OCI-LY7 (cell line): ENCODE measurements at regions not wholly inside any gene's neighbourhood (a gene's known extent, or its start where the extent isn't known, plus 50 kb on each side); places are given as distances from the start of the nearest gene placed in this dataset.

ENCODE experiments used
- BruUV-seq: library from RNA; stranded (reverse); fragments of 400-500 nt; replicated peaks from 2 replicates; lab custom pipeline; 2021; lab: Mats Ljungman, UMichigan
- CTCF ChIA-PET: fragments of 300-600 bp; sonication (Branson Sonifier 250); formaldehyde crosslinking; loops from one replicate; lab custom pipeline; 2022; ENCODE audit warnings: antibody characterized with exemption; ENCODE audit not compliant: unreplicated experiment; lab: Charles Lee
- POLR2A ChIA-PET: fragments of 300-600 bp; sonication (Branson Sonifier 250); formaldehyde crosslinking; loops from one replicate; lab custom pipeline; 2022; ENCODE audit warnings: antibody characterized with exemption; lab: Charles Lee
- DNase-seq: peaks from one replicate; pipeline ENCODE4 v3.0.0-alpha.2; 2015; ENCODE audit warnings: low spot score
- H2AFZ ChIP-seq: fragments of 200-600 bp; sonication (generic), shearing (Covaris generic); 2 replicates; pipeline ENCODE4 v1.6.1; 2014; ENCODE audit warnings: mild to moderate bottlenecking, antibody characterized with exemption, low read length, moderate library complexity
- H3K27ac ChIP-seq: fragments of 200-600 bp; sonication (generic); 2 replicates; pipeline ENCODE4 v1.5.1; 2014; ENCODE audit warnings: mixed run types, low read depth, mild to moderate bottlenecking, moderate library complexity, low read length, inconsistent platforms; ENCODE audit not compliant: poor library complexity, severe bottlenecking
- H3K36me3 ChIP-seq: fragments of 200-600 bp; sonication (generic); 2 replicates; pipeline ENCODE4 v1.6.1; 2014; ENCODE audit warnings: mild to moderate bottlenecking, antibody characterized with exemption, low read length, moderate library complexity, mixed read lengths; ENCODE audit not compliant: insufficient read depth
- H3K4me1 ChIP-seq: fragments of 200-600 bp; sonication (generic); 2 replicates; pipeline ENCODE4 v1.5.1; 2014; ENCODE audit warnings: mild to moderate bottlenecking, low read length; ENCODE audit not compliant: insufficient read depth, poor library complexity, severe bottlenecking
- H3K4me2 ChIP-seq: fragments of 200-600 bp; sonication (generic); 2 replicates; pipeline ENCODE4 v1.6.1; 2014; ENCODE audit warnings: mild to moderate bottlenecking, low read length
- H3K4me3 ChIP-seq: fragments of 200-600 bp; sonication (generic); 2 replicates; pipeline ENCODE4 v1.5.1; 2014; ENCODE audit warnings: mild to moderate bottlenecking, low read depth, low read length; ENCODE audit not compliant: poor library complexity, severe bottlenecking
- H3K79me2 ChIP-seq: fragments of 200-600 bp; sonication (generic); 2 replicates; pipeline ENCODE4 v1.6.1; 2016; ENCODE audit warnings: low read depth, mild to moderate bottlenecking, low read length, moderate library complexity, mixed read lengths; ENCODE audit not compliant: insufficient read depth
- H3K9me2 ChIP-seq: fragments of 200-600 bp; sonication (generic); 2 replicates; pipeline ENCODE4 v1.6.1; 2016; ENCODE audit warnings: mild to moderate bottlenecking, low read length, mixed read lengths; ENCODE audit not compliant: insufficient read depth
- H3K9me3 ChIP-seq: fragments of 200-600 bp; sonication (generic); 2 replicates; pipeline ENCODE4 v1.6.1; 2014; ENCODE audit warnings: mild to moderate bottlenecking, mixed run types, low read length, mixed read lengths
- H4K20me1 ChIP-seq: fragments of 200-600 bp; sonication (generic); 2 replicates; pipeline ENCODE4 v1.6.1; 2014; ENCODE audit warnings: mild to moderate bottlenecking, antibody characterized with exemption, low read length, moderate library complexity, mixed read lengths; ENCODE audit not compliant: insufficient read depth
- EZH2phosphoT487 ChIP-seq: fragments of 200-600 bp; sonication (generic); IDR thresholded peaks from 2 replicates; pipeline ENCODE4 v1.6.1; 2018; ENCODE audit warnings: low read depth, borderline replicate concordance, mild to moderate bottlenecking, mixed run types, antibody characterized with exemption, low read length, moderate library complexity, mixed read lengths
- intact Hi-C: fragments of 100-400 bp; cut with micrococcal nuclease; formaldehyde crosslinking; loops from one replicate; pipeline ENCODE4 v1.10.0; 2022; ENCODE audit not compliant: unreplicated experiment
- TF ChIP-seq, protein P1 (sequence below): fragments of 200-600 bp; sonication (generic); conservative IDR thresholded peaks from 2 replicates; pipeline ENCODE4 v1.5.1; 2014; ENCODE audit warnings: mild to moderate bottlenecking, antibody characterized with exemption, low read length, moderate library complexity, mixed read lengths

DNA sequence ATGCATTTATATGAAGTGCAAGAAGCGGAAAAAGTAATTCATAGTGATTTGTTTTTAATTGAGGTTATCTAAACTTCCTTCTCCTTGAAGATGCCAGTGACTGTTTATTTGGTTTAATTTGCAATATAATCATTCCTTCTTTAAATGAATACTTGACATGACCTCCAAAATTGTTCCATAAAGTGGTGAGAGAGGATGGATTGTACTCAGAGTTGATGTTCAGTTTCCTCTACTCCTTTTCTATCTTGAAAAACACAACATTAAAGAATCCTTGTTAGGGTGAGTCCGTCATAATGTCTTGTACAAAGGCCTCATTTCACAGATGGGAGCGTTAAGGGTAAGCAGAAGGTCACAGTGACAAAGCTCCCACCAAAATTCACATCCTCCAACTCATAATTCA, 756.1 kb upstream of the KLHL29 start:
- Histone ChIP-seq H3K27ac (no peak overlapping the region), H3K4me3 (no peak overlapping the region), H2AFZ (no peak overlapping the region), H3K9me2 (no peaks in the 10 kb centered on the region), H4K20me1 (no peaks in the 10 kb centered on the region), H3K4me2 (no peak overlapping the region), H3K36me3 (no peaks in the 10 kb centered on the region), H3K9me3 (no peaks in the 10 kb centered on the region), H3K4me1 (no peaks in the 10 kb centered on the region), H3K79me2 (no peaks in the 10 kb centered on the region)
- CTCF ChIA-PET, result no interaction called here
- DNase-seq, result no peak
- POLR2A ChIA-PET, result no interaction called here
- BruUV-seq, result no TSS peak
- TF ChIP-seq, protein P1, sequence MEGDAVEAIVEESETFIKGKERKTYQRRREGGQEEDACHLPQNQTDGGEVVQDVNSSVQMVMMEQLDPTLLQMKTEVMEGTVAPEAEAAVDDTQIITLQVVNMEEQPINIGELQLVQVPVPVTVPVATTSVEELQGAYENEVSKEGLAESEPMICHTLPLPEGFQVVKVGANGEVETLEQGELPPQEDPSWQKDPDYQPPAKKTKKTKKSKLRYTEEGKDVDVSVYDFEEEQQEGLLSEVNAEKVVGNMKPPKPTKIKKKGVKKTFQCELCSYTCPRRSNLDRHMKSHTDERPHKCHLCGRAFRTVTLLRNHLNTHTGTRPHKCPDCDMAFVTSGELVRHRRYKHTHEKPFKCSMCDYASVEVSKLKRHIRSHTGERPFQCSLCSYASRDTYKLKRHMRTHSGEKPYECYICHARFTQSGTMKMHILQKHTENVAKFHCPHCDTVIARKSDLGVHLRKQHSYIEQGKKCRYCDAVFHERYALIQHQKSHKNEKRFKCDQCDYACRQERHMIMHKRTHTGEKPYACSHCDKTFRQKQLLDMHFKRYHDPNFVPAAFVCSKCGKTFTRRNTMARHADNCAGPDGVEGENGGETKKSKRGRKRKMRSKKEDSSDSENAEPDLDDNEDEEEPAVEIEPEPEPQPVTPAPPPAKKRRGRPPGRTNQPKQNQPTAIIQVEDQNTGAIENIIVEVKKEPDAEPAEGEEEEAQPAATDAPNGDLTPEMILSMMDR, result no peak
- no peak for TF ChIP-seq EZH2phosphoT487
- intact Hi-C loops, result no loop called here

DNA sequence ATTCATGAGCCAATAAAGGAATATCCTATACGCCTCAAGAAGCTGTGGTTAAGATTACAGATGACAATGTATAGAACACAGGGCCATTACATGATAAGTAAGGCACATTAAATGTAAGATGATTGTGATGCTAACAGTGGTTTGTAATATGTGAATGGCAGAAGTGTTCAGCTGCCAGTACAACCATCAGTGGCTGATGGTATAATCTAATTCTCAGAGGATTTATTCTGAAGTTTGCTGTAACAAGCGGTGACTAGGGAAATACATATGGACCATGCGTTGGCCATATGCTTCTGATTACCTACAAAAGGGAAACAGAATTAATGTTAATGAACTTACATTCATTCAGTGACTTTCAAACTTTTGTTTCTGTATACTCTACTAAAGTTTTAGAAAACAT, 750.8 kb upstream of the KLHL29 start:
- ChIA-PET CTCF (no interaction called here), POLR2A (no interaction called here)
- intact Hi-C loops, result no loop called here
- Histone ChIP-seq H3K9me3 (no peaks in the 10 kb centered on the region), H4K20me1 (no peaks in the 10 kb centered on the region), H3K79me2 (no peaks in the 10 kb centered on the region), H3K36me3 (no peaks in the 10 kb centered on the region), H3K9me2 (no peaks in the 10 kb centered on the region), H3K4me3 (no peak overlapping the region), H3K4me1 (no peaks in the 10 kb centered on the region), H3K4me2 (no peak overlapping the region), H2AFZ (no peak overlapping the region), H3K27ac (no peak overlapping the region)
- TF ChIP-seq EZH2phosphoT487, result no peak
- TF ChIP-seq, protein P1, result no peak
- DNase-seq, result no peak
- BruUV-seq, result no TSS peak

DNA sequence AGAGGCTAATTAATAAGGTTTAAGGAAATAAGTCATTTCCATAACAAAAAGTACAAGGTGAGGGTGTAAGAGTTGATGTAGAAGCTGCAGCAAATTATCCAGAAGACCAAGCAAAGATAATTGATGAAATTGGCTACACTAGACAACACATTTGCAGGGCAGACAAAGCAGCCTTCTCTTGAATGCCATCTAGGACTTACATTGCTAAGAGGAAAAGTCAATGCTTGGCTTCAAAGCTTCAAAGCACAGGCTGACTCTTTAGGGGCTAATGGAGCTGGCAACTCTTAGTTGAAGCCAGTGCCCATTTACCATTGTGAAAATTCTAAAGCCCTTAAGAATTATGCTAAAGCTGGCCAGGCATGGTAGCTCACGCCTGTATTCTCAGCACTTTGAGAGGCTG, 728.6 kb upstream of the KLHL29 start:
- no peaks in the 10 kb centered on the region for H3K9me3 ChIP-seq
- no peak overlapping the region for H3K27ac ChIP-seq
- ChIA-PET CTCF (no interaction called here), POLR2A (interaction anchor here (0.6 to 1.0 kb wide), 2 partner anchors 9 to 12 kb away, joined by 3 to 4 read pairs; no protein-coding TSS in a partner anchor)
- no peak overlapping the region for H2AFZ ChIP-seq
- TF ChIP-seq, protein P1, result no peak
- no peak for TF ChIP-seq EZH2phosphoT487
- no peaks in the 10 kb centered on the region for H3K36me3 ChIP-seq
- intact Hi-C loops, result no loop called here
- no peak for DNase-seq
- H3K9me2 ChIP-seq, result no peaks in the 10 kb centered on the region
- no peak overlapping the region for H3K4me2 ChIP-seq
- H4K20me1 ChIP-seq, result no peaks in the 10 kb centered on the region
- H3K4me3 ChIP-seq, result no peak overlapping the region
- no peaks in the 10 kb centered on the region for H3K4me1 ChIP-seq
- no TSS peak for BruUV-seq
- H3K79me2 ChIP-seq, result no peaks in the 10 kb centered on the region
